IPS-NIHi7 (cell line): ENCODE measurements at regions not wholly inside any gene's neighbourhood (a gene's known extent, or its start where the extent isn't known, plus 50 kb on each side); places are given as distances from the start of the nearest gene placed in this dataset.
"Not testable (repeated sequence)": the region's sequence is repeated elsewhere in the genome, so short reads cannot be mapped to it uniquely, and the experiment has no call there.

Experiments
- DNase-seq: peaks from one replicate; pipeline ENCODE4 v3.0.0; 2012; ENCODE audit warnings: mixed read lengths; ENCODE audit errors: extremely low spot score

DNA sequence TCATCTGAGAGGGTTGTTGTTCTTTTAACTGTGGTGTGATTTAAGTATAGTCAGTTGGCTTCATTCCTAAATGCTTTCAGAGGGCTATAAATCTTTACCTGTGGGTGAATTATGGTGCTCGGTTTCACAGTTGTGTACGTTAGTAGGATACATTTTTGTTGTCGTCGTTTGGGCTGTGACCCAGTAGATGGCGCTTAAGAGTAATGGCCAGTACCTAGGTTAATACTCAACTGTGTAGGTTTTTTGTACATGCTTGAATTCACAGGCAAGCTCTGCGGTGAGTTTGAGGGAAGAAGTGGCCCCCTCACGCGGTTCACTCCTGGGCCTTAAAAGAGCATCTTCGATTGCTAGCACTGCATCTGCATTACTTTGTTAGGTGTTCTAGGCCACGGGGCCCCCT, 571.7 kb upstream of the TGIF2LX start:
- peak; percentile 12 for DNase-seq

DNA sequence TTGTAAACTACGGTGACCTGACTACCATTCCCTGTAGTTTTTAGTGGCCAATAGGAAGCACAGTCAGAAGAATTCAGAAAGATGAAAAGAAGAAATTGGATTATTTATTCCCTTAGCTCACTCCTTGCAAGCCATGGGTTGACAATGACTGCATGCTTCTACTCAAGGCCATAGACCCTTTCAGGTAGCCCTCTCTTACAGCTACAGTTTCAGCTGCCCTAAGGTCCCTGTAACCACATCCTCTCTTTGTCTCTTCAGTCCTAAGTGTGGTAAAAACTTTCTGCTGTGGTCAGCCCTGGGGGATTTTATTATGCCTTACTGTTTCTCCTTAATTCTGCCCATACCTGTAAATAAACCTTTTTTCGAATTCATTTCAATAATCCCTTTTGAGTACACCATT, 551.8 kb upstream of the TGIF2LX start:
- DNase-seq, result not testable (repeated sequence)

GRCh38 chrX:89393004-89393403, 528.7 kb upstream of the TGIF2LX start:
- DNase-seq, result not testable (repeated sequence)

- not testable (repeated sequence) for DNase-seq
Observed at GRCh38 chrX:89402818-89403217, 518.9 kb upstream of the TGIF2LX start.

GRCh38 chrX:89405148-89405547, 516.6 kb upstream of the TGIF2LX start:
- peak; percentile 2 for DNase-seq

- DNase-seq, result not testable (repeated sequence)
Observed at GRCh38 chrX:89416930-89417329, 504.8 kb upstream of the TGIF2LX start.

DNA sequence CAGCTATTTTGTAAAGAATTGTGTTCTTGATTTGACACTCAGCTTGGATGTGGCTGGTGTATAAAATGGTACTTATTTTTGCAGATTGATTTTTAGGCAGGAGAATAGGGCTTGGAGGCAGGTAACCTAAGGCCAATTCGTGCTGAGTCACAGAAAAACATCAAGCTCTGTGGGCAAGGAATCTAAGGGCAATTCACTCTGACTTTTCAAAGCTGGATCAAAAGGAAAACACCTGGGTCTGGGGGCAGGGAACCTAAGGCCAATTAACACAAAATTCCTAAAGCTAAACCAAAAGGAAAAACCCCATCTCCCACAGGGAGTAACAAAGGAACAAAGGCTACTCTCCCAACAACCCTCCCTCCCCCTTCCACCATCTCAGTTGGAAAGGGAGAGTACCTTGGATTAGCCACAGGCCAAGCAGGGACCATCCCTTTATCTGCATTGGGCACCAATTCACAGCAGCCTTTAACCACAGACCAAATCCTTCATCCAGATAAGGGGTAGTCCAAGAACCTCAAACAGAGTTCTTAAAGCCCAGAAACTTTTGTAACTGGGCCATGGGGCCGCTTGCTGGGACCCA, 489.0 kb upstream of the TGIF2LX start:
- not testable (repeated sequence) for DNase-seq
